ENCODE measurements at regions not wholly inside any gene's neighbourhood (a gene's known extent, or its start where the extent isn't known, plus 50 kb on each side); places are given as distances from the start of the nearest gene placed in this dataset.

DNA sequence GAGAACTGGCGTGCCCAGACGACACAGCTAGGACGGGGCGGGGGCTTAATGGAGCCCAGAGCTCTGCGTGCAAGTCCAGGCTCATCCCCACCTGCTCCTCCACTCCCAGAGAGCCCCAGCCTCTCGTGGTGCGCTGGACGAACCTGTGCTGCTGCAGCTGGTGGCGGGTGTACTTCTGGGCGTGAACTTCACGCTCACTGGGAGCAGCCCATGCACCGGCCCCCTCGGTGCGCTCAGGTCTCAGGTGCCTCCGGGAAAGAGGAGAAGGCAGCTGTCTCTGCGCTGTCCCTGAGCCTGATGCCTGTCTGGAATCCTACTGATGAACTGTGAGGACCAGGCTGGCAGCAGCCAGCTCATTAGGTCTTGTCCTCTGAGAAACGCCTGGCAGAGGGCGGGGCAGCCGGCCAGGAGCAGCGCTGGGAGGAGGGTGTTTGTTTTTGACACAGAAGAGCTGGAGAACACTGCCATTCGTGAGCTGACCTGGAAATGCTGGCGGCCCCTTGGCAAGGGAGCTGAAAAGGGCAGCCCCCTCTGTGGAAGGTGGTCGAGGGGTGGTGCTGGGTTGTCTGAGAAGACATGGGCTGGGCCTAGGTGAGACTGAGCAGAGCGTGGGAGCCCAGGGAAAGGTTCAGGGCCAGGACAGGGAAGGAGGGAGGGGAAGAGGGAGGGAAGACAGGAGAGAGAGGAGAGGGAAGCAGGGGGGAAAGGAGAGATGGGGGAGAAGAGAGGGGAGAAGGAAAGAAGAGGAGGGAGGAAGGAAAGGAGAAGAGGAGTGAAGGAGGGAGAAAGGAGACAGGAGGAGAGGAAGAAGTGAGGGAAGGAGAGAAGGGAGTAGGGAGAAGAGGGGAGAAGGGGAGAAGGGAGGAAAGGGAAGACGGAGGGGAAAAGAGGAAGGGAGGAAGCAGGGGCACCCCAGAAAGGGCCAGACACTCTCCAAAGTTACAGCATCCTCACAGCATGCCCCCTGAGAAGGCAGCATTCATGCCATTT lies 53.5 kb upstream of the TNS3 start:
- no peaks in the 10 kb centered on the region for H3K27me3 ChIP-seq (ENCODE audit: control insufficient read depth in 1 of 2, insufficient read depth in 2 of 2, low read length in 2 of 2)
- H3K27ac ChIP-seq (ENCODE audit: extremely low read length, insufficient read depth, low read length): peak overlapping the region; percentile 7
- BruUV-seq (replicated peaks): no TSS peak
- no peaks in the 10 kb centered on the region for H3K79me2 ChIP-seq (ENCODE audit: insufficient read depth, low read length)
- WGBS (ENCODE audit: low lambda C conversion rate): 16% methylated on average over 12 of the region's 25 CpGs
- no peak overlapping the region for H2AFZ ChIP-seq (ENCODE audit: low read length)
- no peaks in the 10 kb centered on the region for H3K9me3 ChIP-seq (ENCODE audit: low read length)
- no peaks in the 10 kb centered on the region for H4K20me1 ChIP-seq (ENCODE audit: insufficient read depth, low read length)
- H3K4me3 ChIP-seq (replicated peaks in 1 of 3; ENCODE audit: insufficient read depth in 1 of 3, low read depth in 2 of 3, low read length in 3 of 3): peak overlapping the region; percentile 52 to 74 (median 57)
- CTCF ChIA-PET (ENCODE audit: low intra/inter-chr PET ratio, low total read pairs): no interaction called here
- peak overlapping the region; percentile 56 for H3K9ac ChIP-seq (ENCODE audit: insufficient read depth, low read depth, low read length)
- peak overlapping the region; percentile 95 for H3K4me2 ChIP-seq (ENCODE audit: low read depth, low read length)
- intact Hi-C loops (cut with micrococcal nuclease; ENCODE audit: unreplicated experiment) (loop anchor here (2.0 to 5.0 kb wide), 3 partner anchors 25 to 53 kb away; partner anchors contain the start of gene TNS3), in situ Hi-C loops (cut with HindIII; ENCODE audit: extremely low pct_ligation_motif_present, low pct_unique_long_range_greater_than_20kb) (no loop called here)
- no peaks in the 10 kb centered on the region for H3K36me3 ChIP-seq (replicated peaks in 1 of 2; ENCODE audit: control insufficient read depth in 1 of 2, insufficient read depth in 2 of 2, low read length in 2 of 2)
- peak; percentile 84 for ATAC-seq
- peaks cover 66% of the 10 kb centered on the region for H3K4me1 ChIP-seq (ENCODE audit: insufficient read depth, low read length)
- FAIRE-seq: peak; percentile 28
- POLR2A ChIA-PET: interaction anchor here (0.9 to 2.7 kb wide), 15 partner anchors 9 to 170 kb away, joined by 3 to 19 read pairs (median 4); partner anchors contain the start of gene TNS3
- peak; percentile 57 for DNase-seq (ENCODE audit: low spot score)
- TF ChIP-seq CENPX (CRISPR knock-in tag; IDR thresholded peaks at IDR 0.05) (no peak), MIER2 (CRISPR knock-in tag; IDR thresholded peaks at IDR 0.05) (no peak), CREB1 (IDR thresholded peaks at IDR 0.05) (no peak), CREB1 (CRISPR knock-in tag; IDR thresholded peaks at IDR 0.05) (no peak), HOXD1 (CRISPR knock-in tag; IDR thresholded peaks at IDR 0.05) (no peak), PCBP1 (IDR thresholded peaks at IDR 0.05; ENCODE audit: borderline replicate concordance, low read depth, low read length) (0 out of 2 replicates have a peak, but pooled peaks have one; percentile 41), JUND (CRISPR knock-in tag; IDR thresholded peaks at IDR 0.05) (no peak), ZNF263 (CRISPR knock-in tag; IDR thresholded peaks at IDR 0.05) (peak; percentile 99), RBFOX2 (IDR thresholded peaks at IDR 0.05; ENCODE audit: low read depth, low read length) (0 out of 2 replicates have a peak, but pooled peaks have one; percentile 35), CEBPB (IDR thresholded peaks at IDR 0.05; ENCODE audit: borderline replicate concordance, low read depth, low read length) (no peak), KDM1A (CRISPR knock-in tag; IDR thresholded peaks at IDR 0.05) (no peak), PHF21A (CRISPR knock-in tag; IDR thresholded peaks at IDR 0.05) (0 out of 2 replicates have a peak, but pooled peaks have one; percentile 30), GATAD1 (CRISPR knock-in tag; IDR thresholded peaks at IDR 0.05) (no peak; the same call in 1 of the 2 replicates), ZSCAN31 (CRISPR knock-in tag; IDR thresholded peaks at IDR 0.05; ENCODE audit: low read depth) (no peak), SOX6 (IDR thresholded peaks at IDR 0.05) (no peak), SOX6 (CRISPR knock-in tag; IDR thresholded peaks at IDR 0.05) (0 out of 2 replicates have a peak, but pooled peaks have one; percentile 55), ZNF253 (CRISPR knock-in tag; IDR thresholded peaks at IDR 0.05; ENCODE audit: borderline replicate concordance) (no peak), ZNF329 (CRISPR knock-in tag; IDR thresholded peaks at IDR 0.05; ENCODE audit: low read depth) (no peak), PCBP2 (optimal IDR thresholded peaks at IDR 0.05; ENCODE audit: low read depth, low read length, poor library complexity, severe bottlenecking) (peak; percentile 84)
- TF ChIP-seq, protein P1, sequence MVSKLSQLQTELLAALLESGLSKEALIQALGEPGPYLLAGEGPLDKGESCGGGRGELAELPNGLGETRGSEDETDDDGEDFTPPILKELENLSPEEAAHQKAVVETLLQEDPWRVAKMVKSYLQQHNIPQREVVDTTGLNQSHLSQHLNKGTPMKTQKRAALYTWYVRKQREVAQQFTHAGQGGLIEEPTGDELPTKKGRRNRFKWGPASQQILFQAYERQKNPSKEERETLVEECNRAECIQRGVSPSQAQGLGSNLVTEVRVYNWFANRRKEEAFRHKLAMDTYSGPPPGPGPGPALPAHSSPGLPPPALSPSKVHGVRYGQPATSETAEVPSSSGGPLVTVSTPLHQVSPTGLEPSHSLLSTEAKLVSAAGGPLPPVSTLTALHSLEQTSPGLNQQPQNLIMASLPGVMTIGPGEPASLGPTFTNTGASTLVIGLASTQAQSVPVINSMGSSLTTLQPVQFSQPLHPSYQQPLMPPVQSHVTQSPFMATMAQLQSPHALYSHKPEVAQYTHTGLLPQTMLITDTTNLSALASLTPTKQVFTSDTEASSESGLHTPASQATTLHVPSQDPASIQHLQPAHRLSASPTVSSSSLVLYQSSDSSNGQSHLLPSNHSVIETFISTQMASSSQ (IDR thresholded peaks at IDR 0.05; ENCODE audit: low read depth): no peak
- TF ChIP-seq, protein P1 (CRISPR knock-in tag; IDR thresholded peaks at IDR 0.05; ENCODE audit: borderline replicate concordance): peak; percentile 31; the same call in 1 of the 2 replicates
- TF ChIP-seq, protein P2, sequence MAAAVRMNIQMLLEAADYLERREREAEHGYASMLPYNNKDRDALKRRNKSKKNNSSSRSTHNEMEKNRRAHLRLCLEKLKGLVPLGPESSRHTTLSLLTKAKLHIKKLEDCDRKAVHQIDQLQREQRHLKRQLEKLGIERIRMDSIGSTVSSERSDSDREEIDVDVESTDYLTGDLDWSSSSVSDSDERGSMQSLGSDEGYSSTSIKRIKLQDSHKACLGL (CRISPR knock-in tag; IDR thresholded peaks at IDR 0.05): 0 out of 2 replicates have a peak, but pooled peaks have one; percentile 33

All from HepG2 (cell line).